ENCODE measurements at regions not wholly inside any gene's neighbourhood (a gene's known extent, or its start where the extent isn't known, plus 50 kb on each side); places are given as distances from the start of the nearest gene placed in this dataset.

GRCh38 chr3:106182950-106183511 lies 314.2 kb upstream of the CBLB start:
- no peak overlapping the region for H3K4me3 ChIP-seq (ENCODE audit: low read depth in 1 of 2, low read length in 2 of 2)
- no peaks in the 10 kb centered on the region for H3K36me3 ChIP-seq (ENCODE audit: control insufficient read depth in 1 of 2, insufficient read depth in 2 of 2, low read length in 2 of 2)
- no peaks in the 10 kb centered on the region for H3K27me3 ChIP-seq (ENCODE audit: low read depth, low read length)
- no peaks in the 10 kb centered on the region for H3K4me1 ChIP-seq (ENCODE audit: control insufficient read depth in 1 of 2, insufficient read depth in 2 of 2, low read length in 2 of 2)
- H3K27ac ChIP-seq (ENCODE audit: low read length), result no peak overlapping the region
- H3K9me3 ChIP-seq (ENCODE audit: control insufficient read depth in 1 of 2, low read length in 2 of 2), result no peaks in the 10 kb centered on the region

- Histone ChIP-seq H3K27me3 (ENCODE audit: low read depth, low read length) (no peaks in the 10 kb centered on the region), H3K4me1 (ENCODE audit: control insufficient read depth in 1 of 2, insufficient read depth in 2 of 2, low read length in 2 of 2) (no peaks in the 10 kb centered on the region), H3K36me3 (ENCODE audit: control insufficient read depth in 1 of 2, insufficient read depth in 2 of 2, low read length in 2 of 2) (no peaks in the 10 kb centered on the region), H3K27ac (ENCODE audit: low read length) (no peak overlapping the region), H3K9me3 (ENCODE audit: control insufficient read depth in 1 of 2, low read length in 2 of 2) (no peaks in the 10 kb centered on the region), H3K4me3 (ENCODE audit: low read depth in 1 of 2, low read length in 2 of 2) (no peak overlapping the region)
Measured at GRCh38 chr3:106183762-106184391, 315.1 kb upstream of the CBLB start.

- Histone ChIP-seq H3K27me3 (ENCODE audit: low read depth, low read length) (no peaks in the 10 kb centered on the region), H3K27ac (ENCODE audit: low read length) (no peak overlapping the region), H3K4me3 (ENCODE audit: low read depth in 1 of 2, low read length in 2 of 2) (no peak overlapping the region), H3K9me3 (ENCODE audit: control insufficient read depth in 1 of 2, low read length in 2 of 2) (no peaks in the 10 kb centered on the region), H3K36me3 (ENCODE audit: control insufficient read depth in 1 of 2, insufficient read depth in 2 of 2, low read length in 2 of 2) (no peaks in the 10 kb centered on the region), H3K4me1 (ENCODE audit: control insufficient read depth in 1 of 2, insufficient read depth in 2 of 2, low read length in 2 of 2) (no peaks in the 10 kb centered on the region)
Measured at GRCh38 chr3:106184540-106185457, 316.0 kb upstream of the CBLB start.

GRCh38 chr3:106185949-106186348 lies 317.1 kb upstream of the CBLB start:
- Histone ChIP-seq H3K4me1 (ENCODE audit: control insufficient read depth in 1 of 2, insufficient read depth in 2 of 2, low read length in 2 of 2) (no peaks in the 10 kb centered on the region), H3K27ac (ENCODE audit: low read length) (no peak overlapping the region), H3K9me3 (ENCODE audit: control insufficient read depth in 1 of 2, low read length in 2 of 2) (no peaks in the 10 kb centered on the region), H3K36me3 (ENCODE audit: control insufficient read depth in 1 of 2, insufficient read depth in 2 of 2, low read length in 2 of 2) (no peaks in the 10 kb centered on the region), H3K27me3 (ENCODE audit: low read depth, low read length) (no peaks in the 10 kb centered on the region), H3K4me3 (ENCODE audit: low read depth in 1 of 2, low read length in 2 of 2) (no peak overlapping the region)

GRCh38 chr3:106190296-106190695 lies 321.5 kb upstream of the CBLB start:
- H3K9me3 ChIP-seq (ENCODE audit: control insufficient read depth in 1 of 2, low read length in 2 of 2), result peaks cover 0 to 2% of the 10 kb centered on the region in 2 donors
- H3K4me1 ChIP-seq (ENCODE audit: control insufficient read depth in 1 of 2, insufficient read depth in 2 of 2, low read length in 2 of 2), result no peaks in the 10 kb centered on the region
- H3K27ac ChIP-seq (ENCODE audit: low read length), result no peak overlapping the region
- no peak overlapping the region for H3K4me3 ChIP-seq (ENCODE audit: low read depth in 1 of 2, low read length in 2 of 2)
- no peaks in the 10 kb centered on the region for H3K36me3 ChIP-seq (ENCODE audit: control insufficient read depth in 1 of 2, insufficient read depth in 2 of 2, low read length in 2 of 2)
- no peaks in the 10 kb centered on the region for H3K27me3 ChIP-seq (ENCODE audit: low read depth, low read length)

- Histone ChIP-seq H3K4me1 (ENCODE audit: control insufficient read depth in 1 of 2, insufficient read depth in 2 of 2, low read length in 2 of 2) (no peaks in the 10 kb centered on the region), H3K27me3 (ENCODE audit: low read depth, low read length) (no peaks in the 10 kb centered on the region), H3K27ac (ENCODE audit: low read length) (no peak overlapping the region), H3K4me3 (ENCODE audit: low read depth in 1 of 2, low read length in 2 of 2) (no peak overlapping the region), H3K36me3 (ENCODE audit: control insufficient read depth in 1 of 2, insufficient read depth in 2 of 2, low read length in 2 of 2) (no peaks in the 10 kb centered on the region), H3K9me3 (ENCODE audit: control insufficient read depth in 1 of 2, low read length in 2 of 2) (peaks cover 0 to 2% of the 10 kb centered on the region in 2 donors)
Measured at GRCh38 chr3:106191211-106191610, 322.4 kb upstream of the CBLB start.

GRCh38 chr3:106191913-106192312 lies 323.1 kb upstream of the CBLB start:
- Histone ChIP-seq H3K27me3 (ENCODE audit: low read depth, low read length) (no peaks in the 10 kb centered on the region), H3K36me3 (ENCODE audit: control insufficient read depth in 1 of 2, insufficient read depth in 2 of 2, low read length in 2 of 2) (no peaks in the 10 kb centered on the region), H3K27ac (ENCODE audit: low read length) (no peak overlapping the region), H3K4me3 (ENCODE audit: low read depth in 1 of 2, low read length in 2 of 2) (no peak overlapping the region), H3K4me1 (ENCODE audit: control insufficient read depth in 1 of 2, insufficient read depth in 2 of 2, low read length in 2 of 2) (no peaks in the 10 kb centered on the region), H3K9me3 (ENCODE audit: control insufficient read depth in 1 of 2, low read length in 2 of 2) (peaks cover 0 to 2% of the 10 kb centered on the region in 2 donors)

GRCh38 chr3:106193876-106194275 lies 325.1 kb upstream of the CBLB start:
- H3K4me3 ChIP-seq (ENCODE audit: low read depth in 1 of 2, low read length in 2 of 2), result no peak overlapping the region
- peaks cover 0 to 2% of the 10 kb centered on the region in 2 donors for H3K9me3 ChIP-seq (ENCODE audit: control insufficient read depth in 1 of 2, low read length in 2 of 2)
- H3K27me3 ChIP-seq (ENCODE audit: low read depth, low read length), result no peaks in the 10 kb centered on the region
- H3K27ac ChIP-seq (ENCODE audit: low read length), result no peak overlapping the region
- no peaks in the 10 kb centered on the region for H3K36me3 ChIP-seq (ENCODE audit: control insufficient read depth in 1 of 2, insufficient read depth in 2 of 2, low read length in 2 of 2)
- H3K4me1 ChIP-seq (ENCODE audit: control insufficient read depth in 1 of 2, insufficient read depth in 2 of 2, low read length in 2 of 2), result no peaks in the 10 kb centered on the region

GRCh38 chr3:106194726-106195125 lies 325.9 kb upstream of the CBLB start:
- no peaks in the 10 kb centered on the region for H3K4me1 ChIP-seq (ENCODE audit: control insufficient read depth in 1 of 2, insufficient read depth in 2 of 2, low read length in 2 of 2)
- H3K9me3 ChIP-seq (ENCODE audit: control insufficient read depth in 1 of 2, low read length in 2 of 2), result peaks cover 0 to 2% of the 10 kb centered on the region in 2 donors
- H3K36me3 ChIP-seq (ENCODE audit: control insufficient read depth in 1 of 2, insufficient read depth in 2 of 2, low read length in 2 of 2), result no peaks in the 10 kb centered on the region
- no peaks in the 10 kb centered on the region for H3K27me3 ChIP-seq (ENCODE audit: low read depth, low read length)
- H3K4me3 ChIP-seq (ENCODE audit: low read depth in 1 of 2, low read length in 2 of 2), result no peak overlapping the region
- no peak overlapping the region for H3K27ac ChIP-seq (ENCODE audit: low read length)

GRCh38 chr3:106197532-106198194 lies 328.9 kb upstream of the CBLB start:
- no peaks in the 10 kb centered on the region for H3K27me3 ChIP-seq (ENCODE audit: low read depth, low read length)
- H3K36me3 ChIP-seq (ENCODE audit: control insufficient read depth in 1 of 2, insufficient read depth in 2 of 2, low read length in 2 of 2), result no peaks in the 10 kb centered on the region
- no peak overlapping the region for H3K27ac ChIP-seq (ENCODE audit: low read length)
- H3K4me1 ChIP-seq (ENCODE audit: control insufficient read depth in 1 of 2, insufficient read depth in 2 of 2, low read length in 2 of 2), result no peaks in the 10 kb centered on the region
- H3K4me3 ChIP-seq (ENCODE audit: low read depth in 1 of 2, low read length in 2 of 2), result no peak overlapping the region
- H3K9me3 ChIP-seq (ENCODE audit: control insufficient read depth in 1 of 2, low read length in 2 of 2), result peaks cover 0 to 2% of the 10 kb centered on the region in 2 donors
